ENCODE measurements at regions not wholly inside any gene's neighbourhood (a gene's known extent, or its start where the extent isn't known, plus 50 kb on each side); places are given as distances from the start of the nearest gene placed in this dataset.

DNA sequence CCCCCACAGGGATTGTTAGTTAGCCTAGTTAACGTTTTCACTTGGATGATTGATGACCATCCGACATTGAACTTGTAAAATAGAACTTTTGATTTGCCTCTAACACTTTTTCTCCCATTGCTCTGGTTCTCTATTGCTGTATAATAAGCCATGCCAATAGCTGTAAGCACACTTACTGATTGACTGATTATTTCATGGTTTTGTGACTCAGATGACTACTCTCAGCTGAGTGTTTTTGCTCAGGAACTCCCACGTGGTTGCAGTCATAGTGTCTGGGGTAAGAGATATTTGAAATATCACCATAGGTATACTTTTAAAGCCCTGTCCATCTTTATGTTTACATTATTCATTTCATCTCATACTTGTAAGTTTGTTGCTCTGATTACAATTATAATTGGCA lies 1285.5 kb downstream of the STIM2 start:
- no peaks in the 10 kb centered on the region for H3K36me3 ChIP-seq
- H3K9me3 ChIP-seq = no peaks in the 10 kb centered on the region
- no peak overlapping the region for H3K27ac ChIP-seq
- no peak for TF ChIP-seq POLR2A (IDR thresholded peaks at IDR 0.05)
- TF ChIP-seq, protein P1, sequence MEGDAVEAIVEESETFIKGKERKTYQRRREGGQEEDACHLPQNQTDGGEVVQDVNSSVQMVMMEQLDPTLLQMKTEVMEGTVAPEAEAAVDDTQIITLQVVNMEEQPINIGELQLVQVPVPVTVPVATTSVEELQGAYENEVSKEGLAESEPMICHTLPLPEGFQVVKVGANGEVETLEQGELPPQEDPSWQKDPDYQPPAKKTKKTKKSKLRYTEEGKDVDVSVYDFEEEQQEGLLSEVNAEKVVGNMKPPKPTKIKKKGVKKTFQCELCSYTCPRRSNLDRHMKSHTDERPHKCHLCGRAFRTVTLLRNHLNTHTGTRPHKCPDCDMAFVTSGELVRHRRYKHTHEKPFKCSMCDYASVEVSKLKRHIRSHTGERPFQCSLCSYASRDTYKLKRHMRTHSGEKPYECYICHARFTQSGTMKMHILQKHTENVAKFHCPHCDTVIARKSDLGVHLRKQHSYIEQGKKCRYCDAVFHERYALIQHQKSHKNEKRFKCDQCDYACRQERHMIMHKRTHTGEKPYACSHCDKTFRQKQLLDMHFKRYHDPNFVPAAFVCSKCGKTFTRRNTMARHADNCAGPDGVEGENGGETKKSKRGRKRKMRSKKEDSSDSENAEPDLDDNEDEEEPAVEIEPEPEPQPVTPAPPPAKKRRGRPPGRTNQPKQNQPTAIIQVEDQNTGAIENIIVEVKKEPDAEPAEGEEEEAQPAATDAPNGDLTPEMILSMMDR (IDR thresholded peaks at IDR 0.05) = no peak
- H3K4me3 ChIP-seq = no peak overlapping the region
- DNase-seq = no peak
- no peaks in the 10 kb centered on the region for H3K4me1 ChIP-seq
- H3K27me3 ChIP-seq = no peaks in the 10 kb centered on the region

DNA sequence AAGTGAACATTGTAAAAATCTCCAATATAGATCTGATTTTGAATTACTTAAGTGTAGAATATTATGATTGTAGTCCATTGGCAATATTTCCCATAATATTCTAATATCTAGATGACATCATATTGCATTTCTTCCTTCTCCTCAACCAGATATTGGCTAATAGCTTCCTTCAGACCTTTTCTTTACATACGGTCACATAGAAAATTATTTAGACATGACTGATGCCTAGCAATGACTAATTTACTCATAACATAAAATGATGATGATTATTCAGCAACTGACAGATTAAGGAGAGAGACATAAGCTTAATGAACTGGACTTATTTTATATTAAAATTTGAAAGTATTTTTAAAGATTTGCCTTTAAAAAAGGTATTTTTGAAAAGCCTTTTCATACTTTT lies 1287.6 kb downstream of the STIM2 start:
- TF ChIP-seq, protein P1 (IDR thresholded peaks at IDR 0.05) = no peak
- no peak for TF ChIP-seq POLR2A (IDR thresholded peaks at IDR 0.05)
- no peaks in the 10 kb centered on the region for H3K36me3 ChIP-seq
- H3K9me3 ChIP-seq = no peaks in the 10 kb centered on the region
- H3K4me3 ChIP-seq = no peak overlapping the region
- no peaks in the 10 kb centered on the region for H3K27me3 ChIP-seq
- no peak for DNase-seq
- H3K4me1 ChIP-seq = no peaks in the 10 kb centered on the region
- H3K27ac ChIP-seq = no peak overlapping the region

DNA sequence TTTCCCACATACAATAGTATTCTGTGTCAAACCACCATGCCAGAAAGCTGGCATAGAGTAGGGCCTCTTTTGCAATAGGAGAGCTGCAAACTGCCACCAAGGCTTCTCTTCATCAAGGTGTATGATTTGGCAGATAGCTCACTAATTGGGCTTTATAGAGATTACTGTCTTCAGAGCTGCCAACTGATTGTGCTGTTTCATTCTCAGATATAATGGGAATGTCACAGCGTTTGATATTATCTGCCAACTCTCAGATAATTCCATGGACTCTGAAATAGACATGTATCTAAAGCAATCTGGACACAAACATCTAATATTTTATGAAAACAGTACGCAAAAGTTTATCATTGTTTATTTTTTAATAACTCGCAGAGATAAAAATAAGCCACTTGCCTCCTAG lies 1289.1 kb downstream of the STIM2 start:
- no peak for TF ChIP-seq POLR2A (IDR thresholded peaks at IDR 0.05)
- TF ChIP-seq, protein P1 (IDR thresholded peaks at IDR 0.05) = no peak
- H3K27ac ChIP-seq = no peak overlapping the region
- H3K4me3 ChIP-seq = no peak overlapping the region
- no peaks in the 10 kb centered on the region for H3K9me3 ChIP-seq
- H3K4me1 ChIP-seq = no peaks in the 10 kb centered on the region
- DNase-seq = no peak
- H3K36me3 ChIP-seq = no peaks in the 10 kb centered on the region
- no peaks in the 10 kb centered on the region for H3K27me3 ChIP-seq

DNA sequence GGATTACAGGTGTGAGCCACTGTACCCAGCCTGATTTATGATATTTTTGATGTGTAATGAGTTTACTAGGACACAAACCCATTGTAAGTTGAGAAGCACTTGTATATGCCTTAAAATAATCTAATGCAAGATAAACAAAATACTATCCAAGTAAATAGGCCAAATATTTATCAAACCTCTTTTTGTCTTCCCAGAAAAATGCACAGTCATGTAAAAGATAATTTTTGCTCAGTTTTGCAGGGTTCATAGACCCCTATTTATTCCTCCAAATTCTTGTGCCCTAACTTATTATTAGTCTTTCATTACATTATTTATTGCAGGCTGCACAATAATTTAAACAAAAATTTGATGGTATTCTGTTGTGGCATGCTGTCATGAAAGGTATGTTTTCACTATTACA lies 1290.7 kb downstream of the STIM2 start:
- no peak for DNase-seq
- Histone ChIP-seq H3K9me3 (no peaks in the 10 kb centered on the region), H3K4me1 (no peaks in the 10 kb centered on the region), H3K27ac (no peak overlapping the region), H3K36me3 (no peaks in the 10 kb centered on the region), H3K27me3 (no peaks in the 10 kb centered on the region), H3K4me3 (no peak overlapping the region)
- no peak for TF ChIP-seq POLR2A (IDR thresholded peaks at IDR 0.05)
- TF ChIP-seq, protein P1 (IDR thresholded peaks at IDR 0.05) = no peak

DNA sequence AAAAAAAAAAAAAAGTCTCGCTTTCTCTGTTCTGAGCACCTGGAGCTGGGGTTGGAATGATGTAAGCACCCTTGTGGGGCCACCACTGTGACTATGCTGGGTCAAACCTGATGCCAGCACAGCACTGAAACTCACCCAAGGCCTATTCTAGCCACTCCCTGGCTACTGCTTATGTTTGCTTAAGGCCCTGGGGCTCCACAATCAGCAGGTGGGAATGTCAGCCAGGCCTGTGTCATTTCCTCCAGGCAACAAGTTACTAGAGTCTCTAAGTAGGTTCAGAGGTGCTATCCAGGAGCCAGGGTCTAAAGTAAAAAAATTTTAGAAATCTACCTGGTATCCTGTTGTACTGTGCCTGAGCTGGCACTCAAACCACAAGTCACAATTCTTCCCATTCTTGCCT lies 1306.8 kb downstream of the STIM2 start:
- H3K4me3 ChIP-seq = no peak overlapping the region
- no peaks in the 10 kb centered on the region for H3K36me3 ChIP-seq
- TF ChIP-seq, protein P1 (IDR thresholded peaks at IDR 0.05) = no peak
- TF ChIP-seq POLR2A (IDR thresholded peaks at IDR 0.05) = no peak

DNA sequence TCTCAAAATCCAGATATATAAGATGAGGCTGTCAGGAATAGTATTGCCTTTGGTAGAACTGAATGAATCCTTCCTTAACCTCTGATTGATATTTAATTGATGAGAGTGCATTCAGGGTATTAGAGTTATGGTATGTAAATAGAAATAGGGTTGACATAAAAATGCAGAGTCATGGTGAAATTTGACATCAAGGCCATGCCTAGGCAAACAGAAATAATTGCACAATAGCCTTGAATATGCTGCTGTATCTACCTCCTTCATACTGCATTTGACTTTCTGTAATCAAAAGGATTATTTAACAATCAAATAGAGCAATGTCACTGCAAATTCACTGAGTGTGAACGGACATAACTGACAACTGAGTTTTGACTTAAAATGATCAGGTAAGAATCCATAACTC lies 1316.3 kb downstream of the STIM2 start:
- H3K36me3 ChIP-seq = no peaks in the 10 kb centered on the region
- H3K27me3 ChIP-seq = no peaks in the 10 kb centered on the region
- no peak overlapping the region for H3K4me3 ChIP-seq
- no peak for DNase-seq
- no peak overlapping the region for H3K27ac ChIP-seq
- no peaks in the 10 kb centered on the region for H3K4me1 ChIP-seq
- peaks cover 0 to 3% (median 0%) of the 10 kb centered on the region in 4 donors for H3K9me3 ChIP-seq
- no peak for TF ChIP-seq POLR2A (IDR thresholded peaks at IDR 0.05)

More for the DNA sequence above, 1306.8 kb downstream of the STIM2 start:
- no peaks in the 10 kb centered on the region for H3K27me3 ChIP-seq
- no peak for DNase-seq
- H3K9me3 ChIP-seq = peaks cover 0 to 4% (median 0%) of the 10 kb centered on the region in 4 donors
- H3K27ac ChIP-seq = no peak overlapping the region
- H3K4me1 ChIP-seq = no peaks in the 10 kb centered on the region
